ENCODE measurements at regions not wholly inside any gene's neighbourhood (a gene's known extent, or its start where the extent isn't known, plus 50 kb on each side); places are given as distances from the start of the nearest gene placed in this dataset.

GRCh38 chr3:30522476-30522875 lies 83.9 kb upstream of the TGFBR2 start:
- Mint-ChIP-seq H3K4me3 (no peak overlapping the region), H3K9me3 (peaks cover 0 to 4% (median 0%) of the 10 kb centered on the region in 7 donors), H3K27me3 (ENCODE audit: low read depth in 3 of 3) (peaks cover 0 to 3% (median 2%) of the 10 kb centered on the region in 3 donors), H3K36me3 (no peaks in the 10 kb centered on the region), H3K4me1 (peaks cover 24% of the 10 kb centered on the region), H3K27ac (no peak overlapping the region)
- no peak overlapping the region for H2AFZ ChIP-seq (ENCODE audit: insufficient read depth, low read depth, low read length, poor library complexity, severe bottlenecking)
- no peaks in the 10 kb centered on the region for H3K79me2 ChIP-seq (ENCODE audit: insufficient read depth, low read length)
- no peaks in the 10 kb centered on the region for H4K20me1 ChIP-seq (ENCODE audit: insufficient read depth, low read length)
- H3K27ac ChIP-seq (ENCODE audit: low read depth in 1 of 2, low read length in 2 of 2) = no peak overlapping the region
- DNase-seq = no peak
- no peak overlapping the region for H3K4me2 ChIP-seq (replicated peaks; ENCODE audit: extremely low read depth, low read length, poor library complexity, severe bottlenecking)
- peaks cover 0 to 22% of the 10 kb centered on the region in 2 donors for H3K4me1 ChIP-seq (ENCODE audit: control insufficient read depth in 1 of 2, insufficient read depth in 2 of 2, low read length in 2 of 2)
- 97% methylated on average over 5 of the region's 8 CpGs for WGBS (ENCODE audit: insufficient coverage)
- H3K4me3 ChIP-seq (replicated peaks in 1 of 3; ENCODE audit: low read depth in 2 of 3, low read length in 3 of 3) = no peak overlapping the region
- no peaks in the 10 kb centered on the region for H3K9me3 ChIP-seq (replicated peaks in 1 of 2; ENCODE audit: control insufficient read depth in 1 of 2, insufficient read depth in 1 of 2, low read length in 2 of 2)
- no peaks in the 10 kb centered on the region for H3K36me3 ChIP-seq (replicated peaks in 1 of 2; ENCODE audit: control insufficient read depth in 1 of 2, insufficient read depth in 2 of 2, low read length in 2 of 2)
- TF ChIP-seq CTCF (IDR thresholded peaks at IDR 0.05) = no peak
- intact Hi-C loops (cut with micrococcal nuclease) = no loop called here
- H3K27me3 ChIP-seq (ENCODE audit: control insufficient read depth in 2 of 2, insufficient read depth in 2 of 2, low read length in 2 of 2) = no peaks in the 10 kb centered on the region
- H3K9ac ChIP-seq (ENCODE audit: insufficient read depth, low read length, poor library complexity, severe bottlenecking) = no peak overlapping the region

- Mint-ChIP-seq H3K4me3 (no peak overlapping the region), H3K9me3 (peaks cover 0 to 3% (median 0%) of the 10 kb centered on the region in 7 donors), H3K27ac (no peak overlapping the region), H3K27me3 (ENCODE audit: low read depth in 3 of 3) (peaks cover 0 to 5% (median 2%) of the 10 kb centered on the region in 3 donors), H3K36me3 (no peaks in the 10 kb centered on the region), H3K4me1 (peaks cover 24% of the 10 kb centered on the region)
- peaks cover 0 to 22% of the 10 kb centered on the region in 2 donors for H3K4me1 ChIP-seq (ENCODE audit: control insufficient read depth in 1 of 2, insufficient read depth in 2 of 2, low read length in 2 of 2)
- H3K79me2 ChIP-seq (ENCODE audit: insufficient read depth, low read length) = no peaks in the 10 kb centered on the region
- no peaks in the 10 kb centered on the region for H3K36me3 ChIP-seq (replicated peaks in 1 of 2; ENCODE audit: control insufficient read depth in 1 of 2, insufficient read depth in 2 of 2, low read length in 2 of 2)
- no peak for TF ChIP-seq CTCF (IDR thresholded peaks at IDR 0.05)
- no peaks in the 10 kb centered on the region for H4K20me1 ChIP-seq (ENCODE audit: insufficient read depth, low read length)
- intact Hi-C loops (cut with micrococcal nuclease) = no loop called here
- H3K4me2 ChIP-seq (replicated peaks; ENCODE audit: extremely low read depth, low read length, poor library complexity, severe bottlenecking) = no peak overlapping the region
- H3K27me3 ChIP-seq (ENCODE audit: control insufficient read depth in 2 of 2, insufficient read depth in 2 of 2, low read length in 2 of 2) = no peaks in the 10 kb centered on the region
- no peaks in the 10 kb centered on the region for H3K9me3 ChIP-seq (replicated peaks in 1 of 2; ENCODE audit: control insufficient read depth in 1 of 2, insufficient read depth in 1 of 2, low read length in 2 of 2)
- WGBS (ENCODE audit: insufficient coverage) = 100% methylated on average over 1 of the region's 1 CpG
- H3K9ac ChIP-seq (ENCODE audit: insufficient read depth, low read length, poor library complexity, severe bottlenecking) = no peak overlapping the region
- H3K27ac ChIP-seq (ENCODE audit: low read depth in 1 of 2, low read length in 2 of 2) = no peak overlapping the region
- no peak for DNase-seq
- no peak overlapping the region for H2AFZ ChIP-seq (ENCODE audit: insufficient read depth, low read depth, low read length, poor library complexity, severe bottlenecking)
- H3K4me3 ChIP-seq (replicated peaks in 1 of 3; ENCODE audit: low read depth in 2 of 3, low read length in 3 of 3) = no peak overlapping the region
Measured at GRCh38 chr3:30523366-30523765, 83.0 kb upstream of the TGFBR2 start.

Measured in CD14-positive monocyte (primary cell).